GM19438 (cell line): ENCODE measurements at regions not wholly inside any gene's neighbourhood (a gene's known extent, or its start where the extent isn't known, plus 50 kb on each side); places are given as distances from the start of the nearest gene placed in this dataset.
"Not testable (repeated sequence)": the region's sequence is repeated elsewhere in the genome, so short reads cannot be mapped to it uniquely, and the experiment has no call there.

ENCODE experiments used
- ATAC-seq: cut with Tn5 transposase; IDR thresholded peaks from one replicate; pipeline ENCODE4 v1.9.1; 2021; ENCODE audit warnings: low read depth; ENCODE audit not compliant: unreplicated experiment

GRCh38 chr14:24744641-24745040 lies 110.7 kb upstream of the GZMB start:
- no peak for ATAC-seq

- no peak for ATAC-seq
These were observed 107.9 kb upstream of the GZMB start for GRCh38 chr14:24741871-24742270.

GRCh38 chr14:24735984-24736630 lies 102.1 kb upstream of the GZMB start:
- no peak for ATAC-seq

GRCh38 chr14:24734917-24735500 lies 101.0 kb upstream of the GZMB start:
- no peak for ATAC-seq

GRCh38 chr14:24726480-24726879 lies 92.5 kb upstream of the GZMB start:
- no peak for ATAC-seq

- ATAC-seq = no peak
These were observed 91.3 kb upstream of the GZMB start for GRCh38 chr14:24725311-24725710.

- no peak for ATAC-seq
These were observed 87.8 kb upstream of the GZMB start for GRCh38 chr14:24721775-24722174.

GRCh38 chr14:24715239-24715638 lies 81.2 kb upstream of the GZMB start:
- ATAC-seq = no peak

GRCh38 chr14:24713404-24713803 lies 79.4 kb upstream of the GZMB start:
- no peak for ATAC-seq

- ATAC-seq = peak; percentile 28
These were observed 78.9 kb upstream of the GZMB start for GRCh38 chr14:24712909-24713308.

GRCh38 chr14:24712374-24712773 lies 78.4 kb upstream of the GZMB start:
- ATAC-seq = peak; percentile 46

- peak; percentile 44 for ATAC-seq
These were observed 76.6 kb upstream of the GZMB start for GRCh38 chr14:24710403-24711112.

GRCh38 chr14:24708684-24709083 lies 74.7 kb upstream of the GZMB start:
- ATAC-seq = no peak

GRCh38 chr14:24706351-24706750 lies 72.4 kb upstream of the GZMB start:
- ATAC-seq = no peak

GRCh38 chr14:24705840-24706239 lies 71.8 kb upstream of the GZMB start:
- ATAC-seq = no peak

- no peak for ATAC-seq
These were observed 67.1 kb upstream of the GZMB start for GRCh38 chr14:24701062-24701461.

- ATAC-seq = no peak
These were observed 66.5 kb upstream of the GZMB start for GRCh38 chr14:24700511-24700910.

- peak; percentile 61 for ATAC-seq
These were observed 65.1 kb upstream of the GZMB start for GRCh38 chr14:24699052-24699451.

- ATAC-seq = not testable (repeated sequence)
These were observed 62.4 kb upstream of the GZMB start for GRCh38 chr14:24696280-24696920.

- peak; percentile 47 for ATAC-seq
These were observed 61.6 kb upstream of the GZMB start for GRCh38 chr14:24695265-24696241.
